Glutamatergic neuron (in vitro differentiated cells): ENCODE measurements at regions not wholly inside any gene's neighbourhood (a gene's known extent, or its start where the extent isn't known, plus 50 kb on each side); places are given as distances from the start of the nearest gene placed in this dataset.

Source experiments
- DNase-seq: peaks from one replicate; pipeline ENCODE4 v3.0.0; 2022
- H3K27ac Mint-ChIP-seq: one replicate; pipeline ENCODE4 v1.8.0; 2020; ENCODE audit warnings: mild to moderate bottlenecking, mixed read lengths, inconsistent platforms; ENCODE audit not compliant: unreplicated experiment
- H3K27me3 Mint-ChIP-seq: one replicate; pipeline ENCODE4 v1.8.0; 2020; ENCODE audit warnings: mild to moderate bottlenecking, moderate library complexity, mixed read lengths, inconsistent platforms; ENCODE audit not compliant: unreplicated experiment
- H3K36me3 Mint-ChIP-seq: one replicate; pipeline ENCODE4 v1.8.0; 2020; ENCODE audit warnings: mild to moderate bottlenecking, mixed read lengths, inconsistent platforms; ENCODE audit not compliant: unreplicated experiment
- H3K4me1 Mint-ChIP-seq: one replicate; pipeline ENCODE4 v1.8.0; 2020; ENCODE audit warnings: mild to moderate bottlenecking, low read depth, mixed read lengths, inconsistent platforms; ENCODE audit not compliant: unreplicated experiment
- H3K4me3 Mint-ChIP-seq: one replicate; pipeline ENCODE4 v1.8.0; 2020; ENCODE audit warnings: mild to moderate bottlenecking, mixed read lengths, inconsistent platforms; ENCODE audit not compliant: unreplicated experiment
- H3K9me3 Mint-ChIP-seq: one replicate; pipeline ENCODE4 v1.8.0; 2020; ENCODE audit warnings: mild to moderate bottlenecking, moderate library complexity, mixed read lengths, inconsistent platforms; ENCODE audit not compliant: unreplicated experiment
- TF ChIP-seq, protein P1 (sequence below): fragments of 200-600 bp; sonication (generic); IDR thresholded peaks from one replicate; pipeline ENCODE4 v1.5.0; 2021; ENCODE audit not compliant: partially characterized antibody, unreplicated experiment

GRCh38 chr18:22265838-22266237 is 96.4 kb downstream of the GATA6 start:
- H3K4me3 Mint-ChIP-seq, result no peak overlapping the region
- no peaks in the 10 kb centered on the region for H3K9me3 Mint-ChIP-seq
- H3K27me3 Mint-ChIP-seq, result peaks cover 4% of the 10 kb centered on the region
- TF ChIP-seq, protein P1, sequence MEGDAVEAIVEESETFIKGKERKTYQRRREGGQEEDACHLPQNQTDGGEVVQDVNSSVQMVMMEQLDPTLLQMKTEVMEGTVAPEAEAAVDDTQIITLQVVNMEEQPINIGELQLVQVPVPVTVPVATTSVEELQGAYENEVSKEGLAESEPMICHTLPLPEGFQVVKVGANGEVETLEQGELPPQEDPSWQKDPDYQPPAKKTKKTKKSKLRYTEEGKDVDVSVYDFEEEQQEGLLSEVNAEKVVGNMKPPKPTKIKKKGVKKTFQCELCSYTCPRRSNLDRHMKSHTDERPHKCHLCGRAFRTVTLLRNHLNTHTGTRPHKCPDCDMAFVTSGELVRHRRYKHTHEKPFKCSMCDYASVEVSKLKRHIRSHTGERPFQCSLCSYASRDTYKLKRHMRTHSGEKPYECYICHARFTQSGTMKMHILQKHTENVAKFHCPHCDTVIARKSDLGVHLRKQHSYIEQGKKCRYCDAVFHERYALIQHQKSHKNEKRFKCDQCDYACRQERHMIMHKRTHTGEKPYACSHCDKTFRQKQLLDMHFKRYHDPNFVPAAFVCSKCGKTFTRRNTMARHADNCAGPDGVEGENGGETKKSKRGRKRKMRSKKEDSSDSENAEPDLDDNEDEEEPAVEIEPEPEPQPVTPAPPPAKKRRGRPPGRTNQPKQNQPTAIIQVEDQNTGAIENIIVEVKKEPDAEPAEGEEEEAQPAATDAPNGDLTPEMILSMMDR, result no peak
- H3K27ac Mint-ChIP-seq, result no peak overlapping the region
- DNase-seq, result no peak
- no peaks in the 10 kb centered on the region for H3K36me3 Mint-ChIP-seq
- no peaks in the 10 kb centered on the region for H3K4me1 Mint-ChIP-seq

- DNase-seq, result no peak
- no peak overlapping the region for H3K4me3 Mint-ChIP-seq
- H3K9me3 Mint-ChIP-seq, result no peaks in the 10 kb centered on the region
- H3K36me3 Mint-ChIP-seq, result no peaks in the 10 kb centered on the region
- no peak overlapping the region for H3K27ac Mint-ChIP-seq
- H3K4me1 Mint-ChIP-seq, result peaks cover 3% of the 10 kb centered on the region
- H3K27me3 Mint-ChIP-seq, result peaks cover 1% of the 10 kb centered on the region
- TF ChIP-seq, protein P1, result no peak
Observed at GRCh38 chr18:22260208-22260820, 90.9 kb downstream of the GATA6 start.

- no peak overlapping the region for H3K4me3 Mint-ChIP-seq
- H3K9me3 Mint-ChIP-seq, result no peaks in the 10 kb centered on the region
- peaks cover 3% of the 10 kb centered on the region for H3K4me1 Mint-ChIP-seq
- H3K27me3 Mint-ChIP-seq, result no peaks in the 10 kb centered on the region
- no peak overlapping the region for H3K27ac Mint-ChIP-seq
- H3K36me3 Mint-ChIP-seq, result no peaks in the 10 kb centered on the region
- no peak for DNase-seq
- TF ChIP-seq, protein P1, result no peak
Observed at GRCh38 chr18:22257022-22257543, 87.7 kb downstream of the GATA6 start.

- Mint-ChIP-seq H3K9me3 (no peaks in the 10 kb centered on the region), H3K27me3 (no peaks in the 10 kb centered on the region), H3K4me3 (no peak overlapping the region), H3K27ac (no peak overlapping the region), H3K36me3 (no peaks in the 10 kb centered on the region), H3K4me1 (peaks cover 3% of the 10 kb centered on the region)
- no peak for DNase-seq
- TF ChIP-seq, protein P1, result no peak
Observed at GRCh38 chr18:22254088-22254487, 84.7 kb downstream of the GATA6 start.

DNA sequence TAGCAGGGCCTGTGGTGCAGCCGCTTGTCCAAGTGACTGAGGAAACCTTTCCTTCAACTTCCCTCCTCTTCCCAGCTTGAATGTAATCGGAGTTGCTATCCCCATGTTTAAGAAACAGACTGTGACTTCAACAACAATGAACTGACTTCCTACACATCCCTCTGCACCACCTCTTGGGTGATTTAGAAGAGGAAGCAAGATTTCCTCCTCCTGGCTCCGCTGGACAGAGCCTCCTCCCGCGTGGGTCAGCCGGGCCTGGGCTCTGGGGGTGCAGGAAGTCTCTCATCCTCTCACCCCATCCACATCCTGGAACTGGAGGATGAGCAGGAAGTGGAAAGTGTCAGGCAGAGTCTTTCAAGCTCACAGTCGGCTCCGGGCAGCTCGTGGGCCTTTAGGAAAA is 84.3 kb downstream of the GATA6 start:
- TF ChIP-seq, protein P1, result no peak
- H3K27me3 Mint-ChIP-seq, result no peaks in the 10 kb centered on the region
- H3K27ac Mint-ChIP-seq, result no peak overlapping the region
- no peaks in the 10 kb centered on the region for H3K36me3 Mint-ChIP-seq
- peaks cover 3% of the 10 kb centered on the region for H3K4me1 Mint-ChIP-seq
- no peak for DNase-seq
- no peaks in the 10 kb centered on the region for H3K9me3 Mint-ChIP-seq
- H3K4me3 Mint-ChIP-seq, result no peak overlapping the region
